ENCODE measurements at regions not wholly inside any gene's neighbourhood (a gene's known extent, or its start where the extent isn't known, plus 50 kb on each side); places are given as distances from the start of the nearest gene placed in this dataset.

DNA sequence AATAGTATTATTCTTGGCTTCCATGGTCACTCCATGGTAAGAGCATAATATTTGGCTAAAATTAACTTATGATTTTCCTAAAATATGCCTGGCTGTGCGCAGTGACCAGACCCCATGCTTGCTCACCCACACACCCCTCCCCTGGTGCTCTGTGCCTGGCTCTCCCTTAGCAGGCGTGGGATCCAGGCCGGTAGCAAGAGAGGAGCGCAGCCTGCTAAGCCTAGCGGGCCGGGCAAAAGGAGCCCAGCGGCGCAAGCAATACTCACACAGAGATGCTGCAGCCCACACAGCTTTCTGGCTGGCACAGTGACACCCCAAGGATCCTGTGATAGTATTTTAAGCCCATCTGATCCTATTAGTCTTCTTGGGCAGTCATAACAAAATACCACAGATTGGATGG lies 79.8 kb upstream of the EYS start:
- no peaks in the 10 kb centered on the region for H3K27me3 ChIP-seq (ENCODE audit: insufficient read depth, low read length, poor library complexity)
- H3K4me3 ChIP-seq (ENCODE audit: low read depth in 1 of 2, low read length in 2 of 2) = no peak overlapping the region
- H3K36me3 ChIP-seq (ENCODE audit: insufficient read depth, low read length) = no peaks in the 10 kb centered on the region
- no peak overlapping the region for H3K9ac ChIP-seq (ENCODE audit: low read depth, low read length)
- no peak overlapping the region for H3K4me2 ChIP-seq (ENCODE audit: insufficient read depth, low read length)
- no peaks in the 10 kb centered on the region for H3K4me1 ChIP-seq (ENCODE audit: insufficient read depth, low read length)
- H3K9me3 ChIP-seq (ENCODE audit: insufficient read depth, low read length, severe bottlenecking) = peaks cover 2% of the 10 kb centered on the region
- TF ChIP-seq, protein P1, sequence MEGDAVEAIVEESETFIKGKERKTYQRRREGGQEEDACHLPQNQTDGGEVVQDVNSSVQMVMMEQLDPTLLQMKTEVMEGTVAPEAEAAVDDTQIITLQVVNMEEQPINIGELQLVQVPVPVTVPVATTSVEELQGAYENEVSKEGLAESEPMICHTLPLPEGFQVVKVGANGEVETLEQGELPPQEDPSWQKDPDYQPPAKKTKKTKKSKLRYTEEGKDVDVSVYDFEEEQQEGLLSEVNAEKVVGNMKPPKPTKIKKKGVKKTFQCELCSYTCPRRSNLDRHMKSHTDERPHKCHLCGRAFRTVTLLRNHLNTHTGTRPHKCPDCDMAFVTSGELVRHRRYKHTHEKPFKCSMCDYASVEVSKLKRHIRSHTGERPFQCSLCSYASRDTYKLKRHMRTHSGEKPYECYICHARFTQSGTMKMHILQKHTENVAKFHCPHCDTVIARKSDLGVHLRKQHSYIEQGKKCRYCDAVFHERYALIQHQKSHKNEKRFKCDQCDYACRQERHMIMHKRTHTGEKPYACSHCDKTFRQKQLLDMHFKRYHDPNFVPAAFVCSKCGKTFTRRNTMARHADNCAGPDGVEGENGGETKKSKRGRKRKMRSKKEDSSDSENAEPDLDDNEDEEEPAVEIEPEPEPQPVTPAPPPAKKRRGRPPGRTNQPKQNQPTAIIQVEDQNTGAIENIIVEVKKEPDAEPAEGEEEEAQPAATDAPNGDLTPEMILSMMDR (IDR thresholded peaks at IDR 0.05; ENCODE audit: borderline replicate concordance, extremely low read depth, low read length, poor library complexity, severe bottlenecking) = no peak
- no peak for TF ChIP-seq EZH2 (IDR thresholded peaks at IDR 0.05; ENCODE audit: borderline replicate concordance, low read depth, low read length, severe bottlenecking)
- H2AFZ ChIP-seq (ENCODE audit: low read depth, low read length) = no peak overlapping the region
- no peaks in the 10 kb centered on the region for H4K20me1 ChIP-seq (ENCODE audit: insufficient read depth, low read length)
- H3K27ac ChIP-seq (ENCODE audit: low read length) = no peak overlapping the region
- ATAC-seq (ENCODE audit: insufficient read depth, low read depth) (no peak), DNase-seq (no peak)
- H3K79me2 ChIP-seq (ENCODE audit: insufficient read depth, low read length) = no peaks in the 10 kb centered on the region

DNA sequence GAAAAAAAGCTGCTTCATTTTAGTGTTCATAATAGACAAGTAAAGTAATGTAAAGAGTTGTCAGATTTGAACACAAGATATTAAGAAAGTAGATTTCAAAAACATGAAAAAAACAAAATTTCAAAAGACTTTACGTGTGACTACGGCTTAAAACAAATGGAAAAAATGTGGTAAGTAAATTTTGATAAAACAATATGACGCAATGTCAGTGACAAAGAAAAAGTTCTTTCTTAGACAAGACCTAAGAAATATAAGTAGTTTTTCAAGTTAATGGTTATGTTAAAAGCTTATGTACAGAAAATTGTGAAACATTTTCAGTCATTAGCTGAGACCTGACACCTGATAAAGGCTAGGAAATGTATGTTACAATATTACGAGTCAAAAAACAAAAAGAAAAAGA lies 73.7 kb upstream of the EYS start:
- no peak overlapping the region for H3K4me2 ChIP-seq (ENCODE audit: insufficient read depth, low read length)
- DNase-seq (no peak), ATAC-seq (ENCODE audit: insufficient read depth, low read depth) (no peak)
- H3K79me2 ChIP-seq (ENCODE audit: insufficient read depth, low read length) = no peaks in the 10 kb centered on the region
- H3K9ac ChIP-seq (ENCODE audit: low read depth, low read length) = no peak overlapping the region
- H2AFZ ChIP-seq (ENCODE audit: low read depth, low read length) = no peak overlapping the region
- no peaks in the 10 kb centered on the region for H3K27me3 ChIP-seq (ENCODE audit: insufficient read depth, low read length, poor library complexity)
- H3K27ac ChIP-seq (ENCODE audit: low read length) = no peak overlapping the region
- H3K36me3 ChIP-seq (ENCODE audit: insufficient read depth, low read length) = no peaks in the 10 kb centered on the region
- no peak for TF ChIP-seq EZH2 (IDR thresholded peaks at IDR 0.05; ENCODE audit: borderline replicate concordance, low read depth, low read length, severe bottlenecking)
- TF ChIP-seq, protein P1 (IDR thresholded peaks at IDR 0.05; ENCODE audit: borderline replicate concordance, extremely low read depth, low read length, poor library complexity, severe bottlenecking) = no peak
- no peak overlapping the region for H3K4me3 ChIP-seq (ENCODE audit: low read depth in 1 of 2, low read length in 2 of 2)
- H3K9me3 ChIP-seq (ENCODE audit: insufficient read depth, low read length, severe bottlenecking) = no peaks in the 10 kb centered on the region
- no peaks in the 10 kb centered on the region for H4K20me1 ChIP-seq (ENCODE audit: insufficient read depth, low read length)
- no peaks in the 10 kb centered on the region for H3K4me1 ChIP-seq (ENCODE audit: insufficient read depth, low read length)

DNA sequence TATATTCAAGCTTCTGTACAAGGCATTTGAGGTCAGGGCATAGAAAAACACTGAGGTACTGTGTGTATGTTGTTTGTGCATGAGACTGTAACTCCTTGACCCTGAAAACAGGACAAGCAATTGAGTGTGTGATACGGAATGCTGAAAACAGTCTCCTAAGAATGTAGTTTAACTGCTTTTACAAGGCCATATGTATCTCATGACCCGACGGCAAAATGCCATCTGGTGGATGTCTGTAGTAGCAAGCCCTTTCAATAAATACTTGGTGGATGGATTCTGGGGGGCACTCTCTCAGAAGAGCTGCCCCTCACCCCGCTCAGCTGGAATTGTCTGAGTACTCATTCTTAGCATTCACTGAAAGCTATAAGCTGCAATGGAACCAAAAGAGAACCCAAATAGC lies 69.3 kb upstream of the EYS start:
- no peaks in the 10 kb centered on the region for H3K36me3 ChIP-seq (ENCODE audit: insufficient read depth, low read length)
- no peak overlapping the region for H3K27ac ChIP-seq (ENCODE audit: low read length)

More for the DNA sequence above, 69.3 kb upstream of the EYS start:
- no peak for TF ChIP-seq EZH2 (IDR thresholded peaks at IDR 0.05; ENCODE audit: borderline replicate concordance, low read depth, low read length, severe bottlenecking)
- TF ChIP-seq, protein P1 (IDR thresholded peaks at IDR 0.05; ENCODE audit: borderline replicate concordance, extremely low read depth, low read length, poor library complexity, severe bottlenecking) = no peak
- Histone ChIP-seq H3K27me3 (ENCODE audit: insufficient read depth, low read length, poor library complexity) (no peaks in the 10 kb centered on the region), H3K4me1 (ENCODE audit: insufficient read depth, low read length) (no peaks in the 10 kb centered on the region), H4K20me1 (ENCODE audit: insufficient read depth, low read length) (no peaks in the 10 kb centered on the region), H3K9me3 (ENCODE audit: insufficient read depth, low read length, severe bottlenecking) (peaks cover 3% of the 10 kb centered on the region), H3K4me3 (ENCODE audit: low read depth in 1 of 2, low read length in 2 of 2) (no peak overlapping the region), H3K4me2 (ENCODE audit: insufficient read depth, low read length) (no peak overlapping the region), H2AFZ (ENCODE audit: low read depth, low read length) (no peak overlapping the region), H3K9ac (ENCODE audit: low read depth, low read length) (no peak overlapping the region), H3K79me2 (ENCODE audit: insufficient read depth, low read length) (no peaks in the 10 kb centered on the region)
- DNase-seq = no peak
- no peak for ATAC-seq (ENCODE audit: insufficient read depth, low read depth)
